ENCODE measurements at regions not wholly inside any gene's neighbourhood (a gene's known extent, or its start where the extent isn't known, plus 50 kb on each side); places are given as distances from the start of the nearest gene placed in this dataset.

- TF ChIP-seq CTCF (IDR thresholded peaks at IDR 0.05), result no peak
- no peak for TF ChIP-seq POLR2A (IDR thresholded peaks at IDR 0.05)
These were observed 87.7 kb upstream of the SIX2 start for GRCh38 chr2:45096996-45097395.

Measured in breast epithelium (tissue), 3 donors.